Natural killer cell (primary cell): ENCODE measurements at regions not wholly inside any gene's neighbourhood (a gene's known extent, or its start where the extent isn't known, plus 50 kb on each side); places are given as distances from the start of the nearest gene placed in this dataset.
A peak's percentile ranks its signal among the peaks of the same experiment; 100 is the strongest.

Experiments used
- ATAC-seq, 3 donors: fragments of 150-1000 bp in 2 of 3; fragments of 200-7000 bp in 1 of 3; cut with Tn5 transposase; 1 replicate in 1 of 3; 2 replicates in 2 of 3; pipeline ENCODE4 v1.10.0; 2021; ENCODE audit warnings: mild to moderate bottlenecking in 2 of 3, moderate library complexity in 2 of 3
- DNase-seq, 2 donors: peaks; one replicate each; pipeline versions ENCODE4 v3.0.0 to v3.0.0-alpha.2; 2013 to 2021; ENCODE audit warnings: mixed read lengths in 1 of 2
- H3K27ac ChIP-seq: one replicate; pipeline ENCODE4 v1.5.1; 2013; ENCODE audit warnings: mild to moderate bottlenecking, low read length
- H3K27me3 ChIP-seq: one replicate; pipeline ENCODE4 v1.6.1; 2013; ENCODE audit warnings: low read length; ENCODE audit not compliant: control insufficient read depth, insufficient read depth
- H3K36me3 ChIP-seq: one replicate; pipeline ENCODE4 v1.6.1; 2013; ENCODE audit warnings: low read length; ENCODE audit not compliant: control insufficient read depth, insufficient read depth
- H3K4me1 ChIP-seq: one replicate; pipeline ENCODE4 v1.6.1; 2013; ENCODE audit warnings: low read length; ENCODE audit not compliant: control insufficient read depth, insufficient read depth
- H3K4me3 ChIP-seq: one replicate; pipeline ENCODE4 v1.5.1; 2013; ENCODE audit warnings: low read length
- H3K9me3 ChIP-seq: one replicate; pipeline ENCODE4 v1.6.1; 2013; ENCODE audit warnings: low read length; ENCODE audit not compliant: control insufficient read depth, insufficient read depth
- H3K27ac Mint-ChIP-seq, 2 donors: one replicate each; pipeline ENCODE4 v1.8.0; 2022; ENCODE audit warnings: mild to moderate bottlenecking in 2 of 2, mixed read lengths in 2 of 2, moderate library complexity in 1 of 2
- H3K27me3 Mint-ChIP-seq, 2 donors: one replicate each; pipeline ENCODE4 v1.8.0; 2022; ENCODE audit warnings: low read depth in 2 of 2, mixed read lengths in 2 of 2
- H3K36me3 Mint-ChIP-seq: one replicate; pipeline ENCODE4 v1.8.0; 2022; ENCODE audit warnings: mixed read lengths
- H3K4me1 Mint-ChIP-seq, 2 donors: one replicate each; pipeline ENCODE4 v1.8.0; 2022; ENCODE audit warnings: mixed read lengths in 2 of 2
- H3K4me3 Mint-ChIP-seq: one replicate; pipeline ENCODE4 v1.8.0; 2022; ENCODE audit warnings: mild to moderate bottlenecking, moderate library complexity, mixed read lengths
- H3K9me3 Mint-ChIP-seq, 2 donors: one replicate each; pipeline ENCODE4 v1.8.0; 2022; ENCODE audit warnings: mixed read lengths in 2 of 2
- WGBS: methylation state at CpG from one replicate; pipeline ENCODE4 v1.1.7; 2013; ENCODE audit warnings: missing lambda C conversion rate; ENCODE audit not compliant: insufficient coverage; 5-methylcytosine and 5-hydroxymethylcytosine counted together
- intact Hi-C: fragments of 100-400 bp; cut with micrococcal nuclease; formaldehyde crosslinking; loops from one replicate; pipeline ENCODE4 v1.14.2; 2022
- TF ChIP-seq, protein P1 (sequence below): fragments of 200-600 bp; IDR thresholded peaks from one replicate; pipeline ENCODE4 v1.8.0; 2022; ENCODE audit warnings: antibody characterized with exemption

DNA sequence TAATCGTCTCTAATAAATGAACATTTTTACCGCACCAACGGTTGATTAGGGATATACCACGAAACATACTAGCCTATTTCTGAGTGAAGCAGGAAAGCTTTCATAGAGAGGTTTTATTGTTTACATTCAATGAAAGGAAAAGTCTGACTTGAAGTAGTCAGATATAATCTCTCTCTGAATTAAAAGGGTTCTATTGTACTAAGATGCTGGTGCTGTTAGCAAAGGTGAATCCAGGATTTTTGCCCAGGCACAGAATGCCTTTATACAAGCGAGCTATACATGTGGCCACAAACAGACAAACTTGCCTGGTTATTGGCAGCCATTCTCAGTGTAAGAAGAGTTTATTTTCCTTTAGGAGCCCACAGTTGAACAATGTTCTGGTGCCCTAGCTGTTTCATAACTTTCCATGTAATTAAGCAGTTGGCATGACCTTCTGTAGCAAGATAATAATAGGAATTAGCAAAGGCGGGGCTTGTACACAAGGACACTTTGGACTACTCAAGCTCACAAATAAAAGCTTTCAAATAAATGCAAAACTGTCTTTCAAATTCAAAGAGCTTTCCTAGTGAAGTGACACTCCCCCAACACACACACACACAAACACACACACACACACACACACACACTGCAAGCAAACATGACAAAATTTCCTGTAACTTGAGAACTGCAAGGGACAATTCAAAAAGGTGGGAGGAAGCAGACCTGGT, 198.7 kb upstream of the MAP3K1 start:
- WGBS = 97% methylated on average over 6 of the region's 6 CpGs
- Histone ChIP-seq H3K36me3 (no peaks in the 10 kb centered on the region), H3K4me3 (no peak overlapping the region), H3K4me1 (peaks cover 18% of the 10 kb centered on the region), H3K27me3 (no peaks in the 10 kb centered on the region), H3K27ac (no peak overlapping the region), H3K9me3 (peaks cover 18% of the 10 kb centered on the region)
- TF ChIP-seq, protein P1, sequence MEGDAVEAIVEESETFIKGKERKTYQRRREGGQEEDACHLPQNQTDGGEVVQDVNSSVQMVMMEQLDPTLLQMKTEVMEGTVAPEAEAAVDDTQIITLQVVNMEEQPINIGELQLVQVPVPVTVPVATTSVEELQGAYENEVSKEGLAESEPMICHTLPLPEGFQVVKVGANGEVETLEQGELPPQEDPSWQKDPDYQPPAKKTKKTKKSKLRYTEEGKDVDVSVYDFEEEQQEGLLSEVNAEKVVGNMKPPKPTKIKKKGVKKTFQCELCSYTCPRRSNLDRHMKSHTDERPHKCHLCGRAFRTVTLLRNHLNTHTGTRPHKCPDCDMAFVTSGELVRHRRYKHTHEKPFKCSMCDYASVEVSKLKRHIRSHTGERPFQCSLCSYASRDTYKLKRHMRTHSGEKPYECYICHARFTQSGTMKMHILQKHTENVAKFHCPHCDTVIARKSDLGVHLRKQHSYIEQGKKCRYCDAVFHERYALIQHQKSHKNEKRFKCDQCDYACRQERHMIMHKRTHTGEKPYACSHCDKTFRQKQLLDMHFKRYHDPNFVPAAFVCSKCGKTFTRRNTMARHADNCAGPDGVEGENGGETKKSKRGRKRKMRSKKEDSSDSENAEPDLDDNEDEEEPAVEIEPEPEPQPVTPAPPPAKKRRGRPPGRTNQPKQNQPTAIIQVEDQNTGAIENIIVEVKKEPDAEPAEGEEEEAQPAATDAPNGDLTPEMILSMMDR = no peak
- DNase-seq (no peak), ATAC-seq (no peak)
- H3K4me1 Mint-ChIP-seq = peaks cover 46 to 48% of the 10 kb centered on the region in 2 donors
- peaks cover 18% of the 10 kb centered on the region for H3K36me3 Mint-ChIP-seq
- no peaks in the 10 kb centered on the region for H3K27me3 Mint-ChIP-seq
- no peak overlapping the region for H3K4me3 Mint-ChIP-seq
- H3K27ac Mint-ChIP-seq = no peak overlapping the region
- intact Hi-C loops = no loop called here
- peaks cover 2 to 4% of the 10 kb centered on the region in 2 donors for H3K9me3 Mint-ChIP-seq

DNA sequence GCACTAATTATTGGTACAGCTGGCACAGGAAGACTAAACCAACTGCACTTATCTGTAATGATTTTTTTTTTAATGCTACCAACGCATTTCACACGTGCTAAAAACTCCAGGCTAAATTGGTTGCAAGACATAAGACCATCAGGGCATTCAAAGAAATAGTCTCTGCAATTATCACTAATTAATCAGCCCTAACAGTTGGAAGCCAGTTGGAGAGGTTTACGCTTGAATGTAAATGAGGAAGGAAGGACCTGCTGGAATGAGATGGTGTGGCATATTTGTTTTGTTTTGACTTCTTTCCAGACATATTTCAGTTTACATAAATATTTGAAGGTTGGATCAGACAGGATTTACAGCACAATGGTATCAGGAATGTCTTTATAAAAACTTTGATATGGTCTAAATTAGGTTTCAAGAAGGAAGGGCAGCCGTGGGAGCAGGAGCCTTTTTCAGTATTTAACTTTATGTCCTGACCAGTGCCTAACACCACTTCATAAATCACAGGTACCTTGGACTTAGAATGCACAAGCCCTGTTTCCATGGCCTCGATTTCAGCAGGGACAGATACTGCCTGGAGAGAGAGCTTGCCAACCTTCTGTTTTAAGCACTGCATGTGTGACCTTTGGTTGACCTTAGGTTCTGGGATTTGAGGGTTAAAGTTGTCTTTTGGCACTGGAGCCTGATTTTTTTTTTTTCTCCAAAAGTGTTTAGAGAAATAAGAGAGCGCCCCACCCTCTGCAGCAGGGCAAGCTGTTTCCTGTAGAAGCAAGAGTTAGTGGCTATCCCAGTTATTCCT, 199.8 kb upstream of the MAP3K1 start:
- Mint-ChIP-seq H3K27ac (peak overlapping the region in 1 of 2 donors; percentile 52), H3K36me3 (peaks cover 23% of the 10 kb centered on the region), H3K4me3 (peak overlapping the region; percentile 22), H3K9me3 (peaks cover 3 to 7% of the 10 kb centered on the region in 2 donors), H3K4me1 (peaks cover 56 to 59% of the 10 kb centered on the region in 2 donors), H3K27me3 (no peaks in the 10 kb centered on the region)
- Histone ChIP-seq H3K9me3 (peaks cover 18% of the 10 kb centered on the region), H3K27me3 (no peaks in the 10 kb centered on the region), H3K27ac (no peak overlapping the region), H3K4me3 (no peak overlapping the region), H3K36me3 (no peaks in the 10 kb centered on the region), H3K4me1 (peaks cover 20% of the 10 kb centered on the region)
- intact Hi-C loops = no loop called here
- no peak for ATAC-seq
- TF ChIP-seq, protein P1 = no peak
- DNase-seq = no peak
- 47% methylated on average over 5 of the region's 6 CpGs for WGBS

DNA sequence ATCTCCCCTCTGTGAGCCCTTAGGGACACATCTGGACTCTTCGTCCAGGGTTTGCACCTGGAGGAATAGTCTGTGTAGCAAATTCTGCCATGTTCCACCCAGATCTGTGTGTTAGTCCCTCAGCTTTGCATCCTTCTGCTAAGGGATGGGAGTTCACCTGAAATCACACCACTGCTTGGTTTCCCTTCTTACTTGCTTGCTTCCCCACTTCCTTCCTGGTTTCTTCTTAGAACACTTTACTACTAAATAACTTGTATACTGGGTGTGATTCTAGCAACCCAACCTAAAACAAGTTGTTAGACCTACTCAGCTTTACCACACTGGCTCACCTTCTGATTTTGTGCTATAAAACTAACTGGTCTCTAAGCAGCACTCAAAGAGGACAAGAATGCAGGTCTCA, 202.6 kb upstream of the MAP3K1 start:
- H3K9me3 Mint-ChIP-seq = peaks cover 3 to 4% of the 10 kb centered on the region in 2 donors
- H3K4me1 Mint-ChIP-seq = peaks cover 67 to 72% of the 10 kb centered on the region in 2 donors
- H3K4me3 Mint-ChIP-seq = peak overlapping the region; percentile 86
- TF ChIP-seq, protein P1 = no peak
- peak overlapping the region; percentile 3 for H3K27ac ChIP-seq
- peak overlapping the region; percentile 61 to 86 for H3K27ac Mint-ChIP-seq
- WGBS = 38% methylated on average over 1 of the region's 1 CpG
- H3K36me3 Mint-ChIP-seq = peaks cover 13% of the 10 kb centered on the region
- DNase-seq (peak in 1 of 2 donors; percentile 58), ATAC-seq (peak in 2 of 3 donors; percentile 16 to 66)
- H3K36me3 ChIP-seq = no peaks in the 10 kb centered on the region
- H3K4me1 ChIP-seq = peaks cover 31% of the 10 kb centered on the region
- no peaks in the 10 kb centered on the region for H3K27me3 Mint-ChIP-seq
- intact Hi-C loops = no loop called here
- H3K4me3 ChIP-seq = no peak overlapping the region
- H3K27me3 ChIP-seq = no peaks in the 10 kb centered on the region
- H3K9me3 ChIP-seq = peaks cover 6% of the 10 kb centered on the region
